ENCODE measurements at regions not wholly inside any gene's neighbourhood (a gene's known extent, or its start where the extent isn't known, plus 50 kb on each side); places are given as distances from the start of the nearest gene placed in this dataset.

GRCh38 chr6:14398953-14399352 lies 281.4 kb downstream of the CD83 start:
- Histone ChIP-seq H3K36me3 (ENCODE audit: low read depth, missing control alignments) (no peaks in the 10 kb centered on the region), H3K27me3 (no peaks in the 10 kb centered on the region), H3K27ac (no peak overlapping the region), H3K4me3 (no peak overlapping the region), H3K9me3 (no peaks in the 10 kb centered on the region), H3K4me1 (no peaks in the 10 kb centered on the region)
- TF ChIP-seq, protein P1, sequence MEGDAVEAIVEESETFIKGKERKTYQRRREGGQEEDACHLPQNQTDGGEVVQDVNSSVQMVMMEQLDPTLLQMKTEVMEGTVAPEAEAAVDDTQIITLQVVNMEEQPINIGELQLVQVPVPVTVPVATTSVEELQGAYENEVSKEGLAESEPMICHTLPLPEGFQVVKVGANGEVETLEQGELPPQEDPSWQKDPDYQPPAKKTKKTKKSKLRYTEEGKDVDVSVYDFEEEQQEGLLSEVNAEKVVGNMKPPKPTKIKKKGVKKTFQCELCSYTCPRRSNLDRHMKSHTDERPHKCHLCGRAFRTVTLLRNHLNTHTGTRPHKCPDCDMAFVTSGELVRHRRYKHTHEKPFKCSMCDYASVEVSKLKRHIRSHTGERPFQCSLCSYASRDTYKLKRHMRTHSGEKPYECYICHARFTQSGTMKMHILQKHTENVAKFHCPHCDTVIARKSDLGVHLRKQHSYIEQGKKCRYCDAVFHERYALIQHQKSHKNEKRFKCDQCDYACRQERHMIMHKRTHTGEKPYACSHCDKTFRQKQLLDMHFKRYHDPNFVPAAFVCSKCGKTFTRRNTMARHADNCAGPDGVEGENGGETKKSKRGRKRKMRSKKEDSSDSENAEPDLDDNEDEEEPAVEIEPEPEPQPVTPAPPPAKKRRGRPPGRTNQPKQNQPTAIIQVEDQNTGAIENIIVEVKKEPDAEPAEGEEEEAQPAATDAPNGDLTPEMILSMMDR (IDR thresholded peaks at IDR 0.05), result no peak
- TF ChIP-seq POLR2A (IDR thresholded peaks at IDR 0.05), result no peak
- intact Hi-C loops (cut with DNase I; ENCODE audit: low total_unique reads), result no loop called here
- WGBS, 2 donors, result 81 to 87% methylated on average over 2 of the region's 2 CpGs
- DNase-seq, result no peak

DNA sequence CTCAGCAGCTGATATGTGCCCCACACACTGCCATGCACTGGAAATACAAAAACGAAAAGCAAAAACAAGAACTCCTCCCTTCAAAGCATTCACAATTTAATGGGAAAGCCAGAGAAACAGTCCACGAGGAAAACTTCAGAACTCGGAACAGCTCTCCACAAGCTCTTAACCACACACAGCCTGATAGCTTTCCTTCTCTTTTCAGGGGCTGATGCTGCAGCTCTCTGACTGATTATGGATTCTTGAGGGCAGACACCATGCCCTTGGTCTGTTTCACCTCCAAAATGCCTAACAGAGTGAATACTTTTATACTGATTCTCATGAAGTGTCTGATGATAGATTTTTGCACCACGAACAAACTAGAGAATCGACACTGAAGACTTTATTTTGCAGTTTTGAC lies 282.1 kb downstream of the CD83 start:
- H3K27ac ChIP-seq, result no peak overlapping the region
- 83 to 87% methylated on average over 5 of the region's 5 CpGs for WGBS, 2 donors
- no peak for TF ChIP-seq POLR2A (IDR thresholded peaks at IDR 0.05)
- TF ChIP-seq, protein P1 (IDR thresholded peaks at IDR 0.05), result no peak
- intact Hi-C loops (cut with DNase I; ENCODE audit: low total_unique reads), result no loop called here
- DNase-seq, result no peak
- H3K9me3 ChIP-seq, result no peaks in the 10 kb centered on the region
- H3K36me3 ChIP-seq (ENCODE audit: low read depth, missing control alignments), result no peaks in the 10 kb centered on the region
- no peaks in the 10 kb centered on the region for H3K4me1 ChIP-seq
- no peak overlapping the region for H3K4me3 ChIP-seq
- no peaks in the 10 kb centered on the region for H3K27me3 ChIP-seq

DNA sequence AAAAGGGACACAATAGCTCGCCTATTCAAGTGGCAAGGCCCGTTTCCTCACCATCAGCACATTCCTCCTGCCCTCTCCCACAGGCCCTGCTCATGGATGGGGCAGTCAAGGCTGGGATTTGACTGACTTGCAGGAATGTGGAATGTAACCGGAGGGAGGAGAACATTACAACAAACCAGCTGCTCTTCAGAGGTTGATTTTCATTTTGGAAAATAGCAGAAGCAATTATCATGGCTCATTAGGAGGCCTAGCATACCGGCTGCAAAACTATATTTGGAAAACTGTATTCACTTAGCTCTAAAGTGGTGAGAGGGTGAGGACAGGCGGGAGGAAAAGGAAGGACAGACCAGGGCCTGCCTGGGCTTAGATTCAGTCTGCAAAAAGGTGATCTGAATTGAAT lies 283.7 kb downstream of the CD83 start:
- intact Hi-C loops (cut with DNase I; ENCODE audit: low total_unique reads), result no loop called here
- Histone ChIP-seq H3K36me3 (ENCODE audit: low read depth, missing control alignments) (no peaks in the 10 kb centered on the region), H3K27me3 (no peaks in the 10 kb centered on the region), H3K4me3 (no peak overlapping the region), H3K4me1 (no peaks in the 10 kb centered on the region), H3K9me3 (no peaks in the 10 kb centered on the region), H3K27ac (no peak overlapping the region)
- 80 to 90% methylated on average over 5 of the region's 5 CpGs for WGBS, 2 donors
- TF ChIP-seq POLR2A (IDR thresholded peaks at IDR 0.05), result no peak
- TF ChIP-seq, protein P1 (IDR thresholded peaks at IDR 0.05), result no peak
- no peak for DNase-seq

DNA sequence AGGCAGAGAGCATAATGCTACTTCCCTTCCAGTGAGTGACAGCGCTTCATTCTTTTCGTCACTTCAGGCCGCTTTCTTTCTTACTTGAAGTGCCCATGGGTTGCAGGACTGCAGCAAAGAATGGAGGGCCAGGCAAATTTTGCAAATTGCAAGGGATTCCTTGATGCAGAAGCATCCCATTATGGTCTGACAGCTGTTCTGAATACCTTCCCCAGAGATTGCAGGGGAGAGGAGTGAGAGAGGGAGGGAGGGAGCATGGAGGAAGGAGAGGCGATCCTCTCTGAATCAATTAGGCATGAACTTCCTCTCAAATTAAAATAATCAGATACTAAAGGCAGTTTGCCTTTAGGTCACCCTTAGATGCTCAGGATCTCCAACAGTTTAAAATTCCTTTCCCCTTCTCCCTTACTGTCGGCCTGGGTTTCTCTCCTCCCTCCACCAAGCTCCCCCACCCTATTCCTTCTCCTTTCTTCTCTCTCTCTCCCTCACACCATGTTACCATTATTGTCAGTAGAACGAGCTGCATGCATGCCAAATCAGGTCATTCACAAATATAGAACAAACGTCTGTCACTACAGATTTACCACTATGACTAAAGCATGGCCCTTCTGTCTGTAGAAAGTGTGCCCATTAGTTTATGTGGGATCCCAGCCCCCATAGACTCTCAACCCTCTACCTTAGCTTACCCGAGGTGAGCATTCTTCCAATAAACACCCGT lies 289.2 kb downstream of the CD83 start:
- no peaks in the 10 kb centered on the region for H3K27me3 ChIP-seq
- no peak overlapping the region for H3K27ac ChIP-seq
- no peaks in the 10 kb centered on the region for H3K36me3 ChIP-seq (ENCODE audit: low read depth, missing control alignments)
- intact Hi-C loops (cut with DNase I; ENCODE audit: low total_unique reads), result no loop called here
- WGBS, 2 donors, result 81 to 85% methylated on average over 9 of the region's 9 CpGs
- H3K4me1 ChIP-seq, result no peaks in the 10 kb centered on the region
- H3K9me3 ChIP-seq, result no peaks in the 10 kb centered on the region
- no peak overlapping the region for H3K4me3 ChIP-seq
- no peak for DNase-seq
- TF ChIP-seq POLR2A (IDR thresholded peaks at IDR 0.05), result no peak
- TF ChIP-seq, protein P1 (IDR thresholded peaks at IDR 0.05), result no peak

DNA sequence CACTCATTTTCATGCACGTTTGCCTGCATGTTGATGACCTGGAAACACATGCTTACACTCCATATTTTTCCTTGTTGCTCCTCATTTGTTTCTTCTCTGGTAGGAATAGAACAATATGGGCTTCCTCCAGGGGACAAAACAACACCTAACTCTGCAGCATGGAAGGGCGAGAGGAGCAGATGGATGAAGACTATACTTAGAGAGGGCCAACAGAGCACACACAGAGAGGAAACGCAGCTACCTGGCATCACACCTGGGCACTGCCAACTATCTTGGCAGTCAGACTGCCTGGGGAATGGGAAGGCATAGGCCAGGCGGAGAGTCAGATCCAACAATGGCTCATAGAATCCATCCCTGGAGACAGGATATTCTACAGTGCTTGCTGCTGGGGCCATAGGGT lies 290.9 kb downstream of the CD83 start:
- no peaks in the 10 kb centered on the region for H3K27me3 ChIP-seq
- WGBS, 2 donors, result 87 to 90% methylated on average over 4 of the region's 4 CpGs
- H3K27ac ChIP-seq, result no peak overlapping the region
- intact Hi-C loops (cut with DNase I; ENCODE audit: low total_unique reads), result no loop called here
- DNase-seq, result no peak
- no peaks in the 10 kb centered on the region for H3K4me1 ChIP-seq
- H3K36me3 ChIP-seq (ENCODE audit: low read depth, missing control alignments), result no peaks in the 10 kb centered on the region
- no peak overlapping the region for H3K4me3 ChIP-seq
- H3K9me3 ChIP-seq, result no peaks in the 10 kb centered on the region
- TF ChIP-seq, protein P1 (IDR thresholded peaks at IDR 0.05), result no peak
- TF ChIP-seq POLR2A (IDR thresholded peaks at IDR 0.05), result no peak
